ENCODE measurements at regions not wholly inside any gene's neighbourhood (a gene's known extent, or its start where the extent isn't known, plus 50 kb on each side); places are given as distances from the start of the nearest gene placed in this dataset.
"Not testable (repeated sequence)": the region's sequence is repeated elsewhere in the genome, so short reads cannot be mapped to it uniquely, and the experiment has no call there.

GRCh38 chr11:87764075-87764474, 411.2 kb downstream of the RAB38 start:
- not testable (repeated sequence) for DNase-seq (ENCODE audit: low read depth)

GRCh38 chr11:87754685-87755084, 420.6 kb downstream of the RAB38 start:
- DNase-seq (ENCODE audit: low read depth) = peak; percentile 0

DNA sequence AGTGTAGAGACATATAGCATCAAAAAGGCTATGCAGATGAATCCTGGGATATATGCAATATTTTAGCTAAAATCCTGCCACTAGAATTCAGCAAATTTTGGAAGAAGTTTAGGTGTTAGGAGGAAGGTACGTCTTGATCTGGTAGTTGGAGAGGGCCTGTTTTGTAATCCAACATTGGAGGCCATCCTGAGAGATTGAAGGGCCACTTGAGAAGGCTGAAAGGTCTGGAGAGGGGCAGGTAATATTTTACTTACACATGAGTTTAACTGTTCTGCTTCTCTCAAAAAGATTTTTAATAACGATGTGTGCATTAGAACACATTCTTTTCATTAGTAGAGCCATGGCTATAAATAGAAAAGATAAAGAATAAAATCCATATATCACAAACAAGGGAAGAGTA, 422.1 kb downstream of the RAB38 start:
- no peak for DNase-seq (ENCODE audit: low read depth)

- no peak for DNase-seq (ENCODE audit: low read depth)
Measured at GRCh38 chr11:87743007-87743406, 432.2 kb downstream of the RAB38 start.

DNA sequence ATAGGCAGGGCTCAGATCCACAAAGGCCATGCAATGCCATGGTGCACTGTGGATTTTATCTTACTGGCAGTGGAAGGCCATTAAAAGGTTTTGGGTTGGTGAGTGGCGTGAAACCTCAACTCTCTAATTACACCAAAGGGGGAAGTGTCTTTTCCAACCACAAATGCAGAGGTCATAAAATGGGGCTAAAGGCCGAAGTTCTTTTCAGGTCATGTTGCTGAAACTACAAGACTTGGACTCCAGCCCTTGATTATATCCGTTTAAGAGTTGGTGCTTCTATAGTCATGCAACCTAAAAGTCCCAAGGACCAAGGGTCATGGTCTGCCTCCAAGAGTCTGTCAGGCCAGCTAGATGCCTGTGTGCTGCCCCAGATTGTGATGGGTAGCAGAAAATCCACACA, 434.3 kb downstream of the RAB38 start:
- DNase-seq (ENCODE audit: low read depth) = no peak

GRCh38 chr11:87740451-87740850, 434.8 kb downstream of the RAB38 start:
- DNase-seq (ENCODE audit: low read depth) = no peak

- DNase-seq (ENCODE audit: low read depth) = no peak
Measured at GRCh38 chr11:87739766-87740165, 435.5 kb downstream of the RAB38 start.

- no peak for DNase-seq (ENCODE audit: low read depth)
Measured at GRCh38 chr11:87739261-87739660, 436.0 kb downstream of the RAB38 start.

DNA sequence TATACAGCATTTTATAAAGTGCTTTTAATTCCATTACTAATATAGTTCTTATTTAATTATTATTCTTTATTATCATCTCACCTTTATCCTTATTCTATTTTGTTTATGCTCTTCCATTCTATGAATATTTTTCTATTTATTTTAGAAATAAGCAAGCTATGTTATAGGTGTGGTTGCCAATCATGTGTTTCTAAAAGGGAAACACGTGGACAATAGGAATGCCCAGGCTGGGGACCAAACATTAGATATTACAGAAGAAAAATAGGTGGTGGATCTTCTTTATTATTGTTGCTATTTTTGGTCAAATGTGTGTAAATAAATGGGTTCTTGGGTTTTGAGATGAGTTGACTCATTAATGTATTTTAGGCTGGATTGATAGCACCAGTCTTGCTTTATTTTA, 438.3 kb downstream of the RAB38 start:
- no peak for DNase-seq (ENCODE audit: low read depth)

- DNase-seq (ENCODE audit: low read depth) = no peak
Measured at GRCh38 chr11:87726506-87726905, 448.7 kb downstream of the RAB38 start.

DNA sequence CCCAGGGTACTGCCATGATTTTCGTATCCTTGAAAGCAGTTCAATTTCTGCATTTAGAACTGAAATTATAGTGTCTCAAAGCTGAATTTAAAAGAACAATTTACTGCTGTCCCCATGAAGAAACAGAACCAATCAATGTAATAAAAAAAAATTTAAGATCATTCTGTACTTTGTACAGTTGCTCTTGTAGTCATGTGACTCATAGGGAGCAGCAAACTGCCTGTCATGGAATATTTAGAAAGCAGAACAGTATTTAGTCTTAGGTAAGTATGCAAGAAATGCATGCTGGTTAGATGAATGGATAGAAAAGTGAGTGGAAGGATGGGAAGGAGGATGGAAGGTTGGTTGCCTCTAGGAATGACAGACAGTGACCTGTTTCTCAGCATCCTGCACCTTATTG, 450.9 kb downstream of the RAB38 start:
- no peak for DNase-seq (ENCODE audit: low read depth)

- DNase-seq (ENCODE audit: low read depth) = peak; percentile 10
Measured at GRCh38 chr11:87722756-87723565, 452.3 kb downstream of the RAB38 start.

GRCh38 chr11:87719326-87720073, 455.7 kb downstream of the RAB38 start:
- DNase-seq (ENCODE audit: low read depth) = no peak

- DNase-seq (ENCODE audit: low read depth) = no peak
Measured at GRCh38 chr11:87712802-87713202, 462.4 kb downstream of the RAB38 start.

- no peak for DNase-seq (ENCODE audit: low read depth)
Measured at GRCh38 chr11:87712391-87712790, 462.9 kb downstream of the RAB38 start.

DNA sequence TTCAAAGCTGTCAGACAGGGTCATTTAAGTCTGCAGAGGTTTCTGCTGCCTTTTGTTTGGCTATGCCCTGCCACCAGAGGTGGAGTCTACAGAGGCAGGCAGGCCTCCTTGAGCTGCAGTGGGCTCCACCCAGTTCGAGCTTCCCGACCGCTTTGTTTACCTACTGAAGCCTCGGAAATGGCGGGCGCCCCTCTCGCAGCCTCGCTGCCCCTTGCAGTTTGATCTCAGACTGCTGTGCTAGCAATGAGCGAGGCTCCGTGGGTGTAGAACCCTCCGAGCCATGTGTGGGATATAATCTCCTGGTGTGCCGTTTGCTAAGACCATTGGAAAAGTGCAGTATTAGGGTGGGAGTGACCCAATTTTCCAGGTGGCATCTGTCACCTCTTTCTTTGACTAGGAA, 471.7 kb downstream of the RAB38 start:
- not testable (repeated sequence) for DNase-seq (ENCODE audit: low read depth)

DNA sequence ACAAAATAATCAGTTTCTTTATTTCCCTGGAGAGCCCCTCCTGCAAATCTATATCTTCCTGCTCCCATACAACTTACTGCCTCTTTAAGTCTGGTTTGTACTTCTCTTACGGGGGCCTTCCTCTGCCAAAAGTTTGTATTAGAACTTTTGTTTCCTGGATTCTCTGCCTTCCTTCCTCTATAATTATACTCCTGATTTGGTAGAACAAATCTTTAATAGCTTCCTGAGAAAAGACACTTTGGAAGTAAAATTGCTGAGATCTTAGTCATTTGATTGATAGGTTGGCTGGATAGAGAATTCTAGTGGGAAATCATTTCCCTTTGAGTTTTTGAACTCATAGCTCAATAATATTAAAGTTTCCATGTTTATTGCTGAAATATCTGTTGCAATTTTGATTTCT, 499.2 kb downstream of the RAB38 start:
- no peak for DNase-seq (ENCODE audit: low read depth)

DNA sequence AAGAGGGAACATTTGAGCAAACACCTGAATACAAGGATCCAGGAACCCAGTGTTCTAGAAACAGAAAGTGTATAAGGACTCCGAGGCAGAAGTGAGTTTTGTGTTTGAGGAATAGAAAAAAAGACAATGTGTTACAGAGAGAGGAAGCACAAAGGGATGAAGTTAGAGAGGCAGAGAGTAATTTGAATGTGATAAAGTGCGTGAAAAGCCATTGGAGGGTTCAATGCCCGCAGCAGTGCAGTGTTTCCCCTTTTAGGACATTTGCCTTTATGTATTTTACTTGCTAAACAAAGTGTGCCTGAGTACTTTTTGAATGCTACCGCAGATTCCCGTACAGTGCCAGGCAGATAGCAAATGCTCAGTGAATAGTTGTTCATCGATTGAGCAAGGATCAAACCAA, 508.5 kb downstream of the RAB38 start:
- DNase-seq (ENCODE audit: low read depth) = no peak

DNA sequence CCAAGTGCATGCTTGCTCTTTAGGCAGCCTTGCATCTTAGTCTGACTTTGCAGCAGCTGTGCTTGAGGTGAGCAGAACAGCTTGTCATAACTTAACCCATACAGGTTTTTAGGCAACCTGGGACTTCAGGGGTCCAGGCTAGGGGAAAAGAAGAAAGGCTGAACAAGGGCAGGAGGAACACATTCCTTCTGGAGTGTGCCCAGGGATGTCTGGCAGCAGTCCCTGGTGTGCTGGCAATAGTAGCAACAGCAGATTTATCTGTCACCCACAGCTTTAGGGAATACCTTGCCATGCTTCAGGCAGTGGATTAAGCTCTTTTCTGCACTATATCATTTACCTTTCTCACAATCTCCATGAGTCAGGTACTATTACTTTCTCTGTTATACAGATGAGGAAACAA, 513.0 kb downstream of the RAB38 start:
- no peak for DNase-seq (ENCODE audit: low read depth)

DNA sequence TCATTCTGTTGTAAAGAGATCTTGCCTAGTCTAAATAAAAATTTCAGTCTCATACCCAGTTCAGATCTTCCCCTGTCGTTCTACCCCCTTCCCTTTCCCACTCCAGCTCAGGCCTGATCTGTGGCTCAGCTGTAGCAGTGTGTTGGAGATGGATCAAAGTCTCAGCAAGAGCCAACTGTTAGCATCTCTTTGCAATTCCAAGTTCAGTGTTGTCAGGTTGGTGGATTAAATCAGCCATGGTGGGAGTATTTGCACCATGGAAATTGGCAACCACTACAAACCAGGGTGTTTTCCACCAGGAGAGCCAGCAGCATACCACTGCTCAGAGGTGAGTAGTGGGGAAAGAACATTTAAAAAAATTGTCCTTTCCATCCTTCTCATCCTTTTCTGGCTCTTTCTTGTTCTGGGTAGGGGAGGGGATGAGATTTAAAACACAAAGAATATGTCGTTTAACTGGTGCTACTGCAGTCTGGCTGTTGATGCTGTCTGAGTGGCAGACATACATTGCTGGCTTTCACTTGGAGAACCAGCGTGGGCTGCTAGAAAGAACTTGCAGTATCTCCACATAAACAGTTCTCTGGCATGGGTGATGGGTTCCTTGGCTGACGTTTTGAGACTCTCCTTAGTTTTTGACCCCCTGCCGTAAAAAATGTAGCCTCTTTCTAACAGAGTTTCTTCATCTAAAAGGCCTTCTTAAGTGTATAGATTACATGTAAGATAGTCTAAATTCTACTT, 514.1 kb downstream of the RAB38 start:
- no peak for DNase-seq (ENCODE audit: low read depth)

DNA sequence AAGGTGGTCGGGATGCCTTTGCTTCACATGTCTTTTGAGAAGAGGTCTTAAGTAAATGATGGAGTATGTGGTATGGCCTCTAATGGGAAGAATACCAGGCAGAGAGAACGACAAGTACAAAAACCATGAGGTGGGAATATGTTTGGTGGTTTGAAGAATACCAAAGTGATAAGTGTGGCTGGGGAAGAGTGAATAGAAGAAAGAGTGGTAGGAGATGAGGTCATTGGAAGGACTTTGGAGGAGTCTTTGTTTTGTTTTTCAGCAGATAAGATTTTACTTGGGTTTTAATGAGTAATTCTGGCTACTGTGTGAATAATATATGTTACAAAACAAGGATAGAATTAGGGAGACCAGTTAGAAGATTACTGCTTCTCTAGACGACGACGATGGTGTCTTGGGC, 515.4 kb downstream of the RAB38 start:
- DNase-seq (ENCODE audit: low read depth) = no peak

GRCh38 chr11:87645626-87646025, 529.6 kb downstream of the RAB38 start:
- no peak for DNase-seq (ENCODE audit: low read depth)
